Activated CD8-positive, alpha-beta T cell treated with anti-CD3 and anti-CD28 coated beads for 36 hours (primary cell): ENCODE measurements at regions not wholly inside any gene's neighbourhood (a gene's known extent, or its start where the extent isn't known, plus 50 kb on each side); places are given as distances from the start of the nearest gene placed in this dataset.

Experiments
- ATAC-seq: fragments of 200-7000 bp; cut with Tn5 transposase; one replicate; pipeline ENCODE4 v1.10.0; 2021; ENCODE audit warnings: mild to moderate bottlenecking, moderate library complexity
- CTCF ChIA-PET: fragments of 350-600 bp; sonication (Branson Sonifier 250); formaldehyde crosslinking; loops from one replicate; lab custom pipeline; 2021; ENCODE audit warnings: antibody characterized with exemption; lab: Charles Lee
- POLR2A ChIA-PET: fragments of 350-600 bp; sonication (Branson Sonifier 250); formaldehyde crosslinking; loops from one replicate; lab custom pipeline; 2021; ENCODE audit warnings: antibody characterized with exemption; lab: Charles Lee
- DNase-seq: peaks from one replicate; pipeline ENCODE4 v3.0.0-alpha.2; 2020
- H3K27ac Mint-ChIP-seq: one replicate; pipeline ENCODE4 v1.8.0; 2021; ENCODE audit warnings: mild to moderate bottlenecking, mixed read lengths
- H3K27me3 Mint-ChIP-seq: one replicate; pipeline ENCODE4 v1.8.0; 2021; ENCODE audit warnings: mixed read lengths
- H3K36me3 Mint-ChIP-seq: one replicate; pipeline ENCODE4 v1.8.0; 2021; ENCODE audit warnings: low read depth, mixed read lengths
- H3K4me1 Mint-ChIP-seq: one replicate; pipeline ENCODE4 v1.8.0; 2021; ENCODE audit warnings: low read depth, mixed read lengths
- H3K4me3 Mint-ChIP-seq: one replicate; pipeline ENCODE4 v1.8.0; 2021; ENCODE audit warnings: mild to moderate bottlenecking, moderate library complexity, mixed read lengths
- H3K9me3 Mint-ChIP-seq: one replicate; pipeline ENCODE4 v1.8.0; 2021; ENCODE audit warnings: mixed read lengths
- intact Hi-C: fragments of 100-400 bp; cut with micrococcal nuclease; formaldehyde crosslinking; loops from one replicate; pipeline ENCODE4 v1.10.0; 2022
- TF ChIP-seq, protein P1 (sequence below): fragments of 200-600 bp; IDR thresholded peaks from one replicate; pipeline ENCODE4 v1.8.0; 2022; ENCODE audit warnings: antibody characterized with exemption, mild to moderate bottlenecking

DNA sequence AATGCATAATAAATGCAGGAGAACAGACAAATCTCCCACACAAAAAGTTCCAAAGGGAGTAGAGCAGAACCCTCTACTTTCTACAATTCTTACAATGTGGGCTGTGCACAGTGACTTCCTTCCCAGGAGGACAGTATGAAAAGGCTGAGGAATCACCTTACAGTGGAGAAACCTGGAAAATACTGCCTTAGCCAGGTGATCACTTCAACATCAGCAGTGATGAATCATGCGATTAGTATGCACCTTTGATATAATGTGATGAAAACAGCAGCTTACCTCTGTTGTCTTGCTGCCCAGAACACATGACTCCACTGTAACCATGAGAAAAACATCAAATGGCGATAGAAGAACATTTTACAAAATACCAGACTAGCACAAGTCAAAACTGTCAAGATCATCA lies 329.7 kb upstream of the POM121L12 start:
- POLR2A ChIA-PET: no interaction called here
- TF ChIP-seq, protein P1, sequence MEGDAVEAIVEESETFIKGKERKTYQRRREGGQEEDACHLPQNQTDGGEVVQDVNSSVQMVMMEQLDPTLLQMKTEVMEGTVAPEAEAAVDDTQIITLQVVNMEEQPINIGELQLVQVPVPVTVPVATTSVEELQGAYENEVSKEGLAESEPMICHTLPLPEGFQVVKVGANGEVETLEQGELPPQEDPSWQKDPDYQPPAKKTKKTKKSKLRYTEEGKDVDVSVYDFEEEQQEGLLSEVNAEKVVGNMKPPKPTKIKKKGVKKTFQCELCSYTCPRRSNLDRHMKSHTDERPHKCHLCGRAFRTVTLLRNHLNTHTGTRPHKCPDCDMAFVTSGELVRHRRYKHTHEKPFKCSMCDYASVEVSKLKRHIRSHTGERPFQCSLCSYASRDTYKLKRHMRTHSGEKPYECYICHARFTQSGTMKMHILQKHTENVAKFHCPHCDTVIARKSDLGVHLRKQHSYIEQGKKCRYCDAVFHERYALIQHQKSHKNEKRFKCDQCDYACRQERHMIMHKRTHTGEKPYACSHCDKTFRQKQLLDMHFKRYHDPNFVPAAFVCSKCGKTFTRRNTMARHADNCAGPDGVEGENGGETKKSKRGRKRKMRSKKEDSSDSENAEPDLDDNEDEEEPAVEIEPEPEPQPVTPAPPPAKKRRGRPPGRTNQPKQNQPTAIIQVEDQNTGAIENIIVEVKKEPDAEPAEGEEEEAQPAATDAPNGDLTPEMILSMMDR: no peak
- no peak for DNase-seq
- no peak overlapping the region for H3K27ac Mint-ChIP-seq
- no peak overlapping the region for H3K4me3 Mint-ChIP-seq
- ATAC-seq: no peak
- CTCF ChIA-PET: no interaction called here
- H3K27me3 Mint-ChIP-seq: no peaks in the 10 kb centered on the region
- intact Hi-C loops: no loop called here
- no peaks in the 10 kb centered on the region for H3K4me1 Mint-ChIP-seq
- peaks cover 6% of the 10 kb centered on the region for H3K9me3 Mint-ChIP-seq
- no peaks in the 10 kb centered on the region for H3K36me3 Mint-ChIP-seq

DNA sequence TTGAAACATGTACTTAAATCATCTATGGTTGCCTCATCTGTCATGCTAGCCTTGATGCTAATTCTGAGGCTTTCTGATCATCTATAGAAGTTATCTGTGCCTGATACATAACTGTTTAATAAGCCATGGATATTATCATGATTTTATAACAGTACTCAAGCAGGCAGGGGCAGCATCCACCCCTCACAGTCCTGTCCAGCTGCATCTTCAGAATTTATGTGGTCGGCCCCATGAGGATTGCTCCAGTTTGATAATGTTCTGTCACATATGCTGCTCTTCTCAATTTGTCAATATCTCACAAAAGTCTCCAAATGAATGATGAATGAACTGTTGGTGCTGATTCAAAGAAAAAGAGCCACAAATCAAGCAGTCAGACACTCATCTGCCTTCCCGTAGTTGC lies 335.1 kb upstream of the POM121L12 start:
- Mint-ChIP-seq H3K27ac (no peak overlapping the region), H3K4me1 (no peaks in the 10 kb centered on the region), H3K4me3 (no peak overlapping the region), H3K9me3 (peaks cover 11% of the 10 kb centered on the region), H3K36me3 (no peaks in the 10 kb centered on the region), H3K27me3 (no peaks in the 10 kb centered on the region)
- intact Hi-C loops: no loop called here
- no peak for DNase-seq
- ChIA-PET POLR2A (no interaction called here), CTCF (no interaction called here)
- ATAC-seq: no peak
- TF ChIP-seq, protein P1: no peak

DNA sequence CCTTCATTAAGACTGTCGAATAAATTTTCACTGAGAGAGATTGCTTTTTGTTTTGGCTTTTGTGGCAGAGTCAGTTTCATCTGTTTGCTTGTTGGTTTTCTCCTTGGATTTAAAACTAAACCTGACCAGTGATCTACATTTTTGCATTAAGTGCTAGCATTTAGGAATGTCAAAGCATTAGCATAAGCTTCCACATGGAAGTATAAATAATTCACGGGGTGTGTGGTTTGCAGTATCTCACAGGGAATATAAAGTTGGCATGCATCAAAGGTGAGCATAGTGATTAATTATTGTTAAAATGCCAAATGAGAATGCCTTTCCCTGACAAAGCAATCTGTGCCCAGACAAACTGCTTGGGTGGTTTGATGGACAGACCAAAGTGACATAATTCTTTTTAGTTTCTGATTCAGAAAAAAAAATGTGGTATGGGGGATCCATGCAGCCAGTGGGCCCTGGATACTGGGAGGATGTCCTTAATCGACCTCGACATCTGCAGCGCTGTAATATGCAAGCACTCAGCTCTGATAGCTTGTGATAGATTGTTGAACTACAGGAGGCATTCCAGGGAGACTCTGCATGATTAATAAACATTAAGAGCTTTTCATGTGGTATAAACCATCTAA lies 339.3 kb upstream of the POM121L12 start:
- Mint-ChIP-seq H3K36me3 (no peaks in the 10 kb centered on the region), H3K4me3 (no peak overlapping the region), H3K27me3 (no peaks in the 10 kb centered on the region), H3K27ac (no peak overlapping the region), H3K4me1 (no peaks in the 10 kb centered on the region), H3K9me3 (peaks cover 14% of the 10 kb centered on the region)
- DNase-seq (no peak), ATAC-seq (no peak)
- ChIA-PET POLR2A (no interaction called here), CTCF (no interaction called here)
- intact Hi-C loops: no loop called here
- TF ChIP-seq, protein P1: no peak

DNA sequence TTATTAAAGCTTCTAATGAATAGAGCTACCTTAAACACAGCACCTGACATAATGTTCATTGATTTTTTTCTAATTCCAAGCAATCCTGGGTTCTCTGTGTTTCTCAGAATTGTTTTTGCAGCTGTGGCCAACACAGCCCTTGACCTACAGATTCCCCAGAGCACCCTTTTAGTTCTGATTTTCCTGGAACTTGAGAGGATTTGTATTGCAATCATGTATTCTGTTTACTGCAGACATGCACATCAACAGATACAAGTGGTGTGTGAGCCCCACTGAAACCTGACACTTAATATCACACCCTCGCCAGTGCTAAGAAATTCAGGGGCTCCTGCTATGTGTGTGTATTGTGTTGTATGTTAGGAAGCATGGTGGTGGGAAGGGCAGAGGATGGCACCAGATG lies 344.2 kb upstream of the POM121L12 start:
- DNase-seq (no peak), ATAC-seq (no peak)
- Mint-ChIP-seq H3K9me3 (peaks cover 10% of the 10 kb centered on the region), H3K4me3 (no peak overlapping the region), H3K27ac (no peak overlapping the region), H3K4me1 (no peaks in the 10 kb centered on the region), H3K27me3 (no peaks in the 10 kb centered on the region), H3K36me3 (no peaks in the 10 kb centered on the region)
- TF ChIP-seq, protein P1: no peak
- intact Hi-C loops: no loop called here
- CTCF ChIA-PET: no interaction called here
- POLR2A ChIA-PET: no interaction called here

DNA sequence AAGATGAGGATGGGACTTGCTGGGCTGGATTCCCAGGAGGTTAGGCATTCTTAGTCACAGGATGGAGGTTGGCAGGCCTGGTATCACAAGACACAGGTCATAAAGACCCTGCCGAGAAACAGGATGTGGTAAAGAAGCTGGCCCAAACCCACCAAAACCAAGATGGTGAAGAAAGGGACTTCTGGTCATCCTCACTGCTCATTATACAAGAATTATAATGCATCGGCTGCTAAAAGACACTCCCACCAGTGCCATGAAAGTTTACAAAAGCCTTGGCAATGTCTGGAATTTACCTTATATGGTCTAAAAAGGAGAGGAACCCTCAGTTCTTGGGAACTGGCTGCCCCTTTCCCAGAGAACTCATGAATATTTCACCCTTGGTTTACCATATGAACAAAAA lies 345.5 kb upstream of the POM121L12 start:
- Mint-ChIP-seq H3K4me1 (no peaks in the 10 kb centered on the region), H3K4me3 (no peak overlapping the region), H3K36me3 (no peaks in the 10 kb centered on the region), H3K27me3 (no peaks in the 10 kb centered on the region), H3K27ac (no peak overlapping the region), H3K9me3 (peaks cover 10% of the 10 kb centered on the region)
- DNase-seq (no peak), ATAC-seq (no peak)
- CTCF ChIA-PET: no interaction called here
- intact Hi-C loops: loop anchor here (10.0 kb wide), 1 partner anchor 695 kb away; no protein-coding TSS in a partner anchor
- POLR2A ChIA-PET: no interaction called here
- TF ChIP-seq, protein P1: no peak
